T follicular helper cell (primary cell): ENCODE measurements at regions not wholly inside any gene's neighbourhood (a gene's known extent, or its start where the extent isn't known, plus 50 kb on each side); places are given as distances from the start of the nearest gene placed in this dataset.

Experiments
- DNase-seq: peaks from one replicate; pipeline ENCODE4 v3.0.0-alpha.2; 2020; ENCODE audit warnings: low read depth

DNA sequence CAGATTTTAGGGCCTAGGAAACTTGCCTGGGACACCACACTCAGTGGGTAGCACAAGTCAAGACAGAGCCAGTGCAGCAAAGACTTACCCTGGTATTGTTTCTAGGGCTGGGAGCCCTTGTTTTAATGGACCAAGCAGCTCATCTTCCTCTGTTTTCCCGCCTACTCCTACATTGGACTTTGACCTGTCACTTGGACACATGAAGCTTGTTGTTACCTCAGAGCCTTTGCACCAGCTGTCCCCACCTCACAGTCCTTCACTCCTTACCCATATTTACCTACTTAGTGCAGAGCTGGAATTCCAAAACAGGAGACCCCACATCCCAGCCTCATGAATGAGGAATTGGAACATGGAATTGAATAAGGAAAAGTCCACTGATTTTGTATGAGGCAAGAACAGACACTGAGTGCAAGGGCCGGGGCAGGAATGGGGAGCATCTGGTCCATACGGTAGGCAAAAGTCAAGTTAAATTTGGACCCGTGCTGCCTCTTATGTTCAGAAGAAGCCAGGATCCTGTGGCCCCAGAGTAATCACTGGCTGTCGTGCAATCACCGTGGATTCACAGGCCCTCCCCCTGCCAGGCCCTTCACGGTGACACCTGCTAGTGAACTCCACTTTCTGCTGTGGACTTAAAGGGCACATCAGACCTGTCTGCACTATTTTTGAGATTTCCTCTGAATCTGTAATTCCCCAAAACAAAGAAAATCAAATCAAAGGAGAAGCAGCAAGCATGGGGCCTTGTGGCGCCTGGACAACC is 236.9 kb upstream of the PMEPA1 start:
- DNase-seq = no peak

DNA sequence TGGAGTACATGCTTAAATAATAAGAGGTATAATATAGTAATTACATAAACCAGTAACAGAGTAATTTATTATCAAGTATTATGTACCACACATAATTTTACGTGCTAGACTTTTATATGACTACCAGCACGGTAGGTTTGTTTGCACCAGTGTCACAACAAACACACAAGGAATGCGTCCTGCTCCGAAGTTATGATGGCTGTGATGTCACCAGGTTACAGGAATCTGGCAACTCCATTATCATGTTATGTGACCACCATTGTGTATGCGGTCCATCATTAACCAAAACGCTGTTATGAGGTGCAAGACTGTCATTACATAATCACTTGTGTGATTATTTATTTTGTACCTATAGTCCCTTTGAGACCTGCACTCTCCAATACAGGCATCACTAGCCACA is 235.2 kb upstream of the PMEPA1 start:
- no peak for DNase-seq

DNA sequence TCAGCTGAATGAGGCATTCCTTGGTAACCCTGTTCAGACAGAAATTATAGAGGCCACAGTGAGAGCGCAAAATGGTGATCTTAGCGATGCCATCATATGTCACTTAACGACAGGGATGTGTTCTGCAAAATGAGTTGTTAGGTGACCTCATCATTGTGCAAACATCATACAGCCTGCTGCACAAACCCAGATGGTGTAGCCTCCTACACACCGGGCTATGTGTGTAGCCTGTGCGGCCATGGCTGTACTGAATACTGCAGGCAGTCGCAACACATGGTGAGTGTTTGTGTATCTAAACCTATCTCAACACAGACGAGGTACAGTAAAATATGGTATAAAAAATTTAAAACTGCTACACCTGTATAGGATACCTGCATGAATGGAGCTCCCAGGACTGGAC is 234.1 kb upstream of the PMEPA1 start:
- no peak for DNase-seq

DNA sequence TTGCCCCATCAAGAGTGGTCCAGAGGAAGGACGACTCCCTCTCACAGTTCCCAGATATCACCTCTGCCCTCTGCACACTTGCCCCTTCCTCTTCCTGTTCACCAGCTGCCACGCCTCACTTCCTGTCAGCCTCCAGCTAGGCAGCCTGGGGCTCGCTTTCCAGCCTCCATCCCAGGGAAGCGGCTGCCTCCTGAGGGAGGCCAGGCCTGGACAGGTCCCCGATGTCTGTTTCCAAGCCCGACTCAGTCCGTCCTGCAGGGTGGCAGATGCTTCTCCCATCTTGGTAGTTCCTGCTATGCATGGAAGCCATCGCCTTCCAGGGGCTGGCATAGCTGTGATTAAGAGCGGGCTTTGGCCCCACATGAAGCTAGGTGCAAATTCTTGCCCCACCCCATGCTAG is 233.5 kb upstream of the PMEPA1 start:
- DNase-seq = no peak

DNA sequence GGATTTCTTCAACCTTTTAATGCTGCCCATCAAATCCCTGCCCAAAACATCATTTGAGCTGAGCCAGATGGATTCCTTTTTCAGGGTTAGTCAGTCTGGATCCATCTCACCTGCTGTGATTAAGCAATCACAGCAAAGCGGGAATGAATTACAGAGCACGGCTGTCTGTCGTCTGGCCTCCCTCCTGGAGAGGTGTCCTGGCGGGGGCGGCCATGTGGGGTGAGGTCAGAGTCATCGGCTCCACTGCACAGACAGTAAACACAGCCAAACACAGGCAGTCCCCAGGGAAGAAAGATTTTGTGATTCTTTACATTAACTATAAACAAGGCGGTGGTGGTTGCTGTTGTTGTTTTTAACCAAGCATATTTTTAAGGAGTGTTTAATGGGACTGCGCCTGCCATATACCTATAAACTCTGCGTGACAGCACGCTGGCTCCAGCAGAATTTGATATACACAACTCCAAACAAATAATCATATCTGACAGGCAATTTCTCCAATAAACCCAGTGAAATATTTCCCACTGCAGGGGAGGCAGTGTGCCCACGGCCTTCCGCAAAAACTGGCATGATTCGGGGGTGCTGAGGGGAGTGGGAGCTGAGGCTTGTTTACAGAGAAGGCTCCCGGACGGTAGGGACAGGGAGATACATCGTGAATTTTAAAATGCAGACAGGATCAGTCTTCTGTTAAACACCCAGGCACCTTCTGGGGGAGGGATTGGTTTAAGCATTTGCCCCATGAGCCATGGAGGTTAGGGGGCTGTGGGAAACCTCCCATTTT is 232.0 kb upstream of the PMEPA1 start:
- no peak for DNase-seq

GRCh38 chr20:57940868-57941522 is 231.2 kb upstream of the PMEPA1 start:
- DNase-seq = no peak

- DNase-seq = no peak
Observed at GRCh38 chr20:57940376-57940775, 230.6 kb upstream of the PMEPA1 start.

DNA sequence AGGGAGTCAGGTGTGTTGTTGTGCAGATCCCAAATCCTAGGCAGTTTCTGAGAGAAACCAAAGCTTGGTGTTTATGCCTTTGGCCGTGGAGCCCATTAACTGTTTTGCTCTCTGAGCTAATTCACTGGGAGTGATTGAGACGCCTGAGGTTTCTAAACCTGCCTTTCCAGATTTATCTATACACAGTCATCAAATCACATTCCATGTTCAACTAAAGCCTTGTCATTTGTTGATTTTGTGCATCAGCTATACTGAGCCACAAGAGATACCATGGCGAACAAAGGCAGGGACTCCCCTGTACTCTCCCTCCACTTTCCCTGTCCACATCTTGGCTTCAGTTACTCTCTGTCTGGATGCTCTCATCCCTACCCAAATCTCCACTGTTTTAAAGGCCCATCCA is 229.7 kb upstream of the PMEPA1 start:
- no peak for DNase-seq

DNA sequence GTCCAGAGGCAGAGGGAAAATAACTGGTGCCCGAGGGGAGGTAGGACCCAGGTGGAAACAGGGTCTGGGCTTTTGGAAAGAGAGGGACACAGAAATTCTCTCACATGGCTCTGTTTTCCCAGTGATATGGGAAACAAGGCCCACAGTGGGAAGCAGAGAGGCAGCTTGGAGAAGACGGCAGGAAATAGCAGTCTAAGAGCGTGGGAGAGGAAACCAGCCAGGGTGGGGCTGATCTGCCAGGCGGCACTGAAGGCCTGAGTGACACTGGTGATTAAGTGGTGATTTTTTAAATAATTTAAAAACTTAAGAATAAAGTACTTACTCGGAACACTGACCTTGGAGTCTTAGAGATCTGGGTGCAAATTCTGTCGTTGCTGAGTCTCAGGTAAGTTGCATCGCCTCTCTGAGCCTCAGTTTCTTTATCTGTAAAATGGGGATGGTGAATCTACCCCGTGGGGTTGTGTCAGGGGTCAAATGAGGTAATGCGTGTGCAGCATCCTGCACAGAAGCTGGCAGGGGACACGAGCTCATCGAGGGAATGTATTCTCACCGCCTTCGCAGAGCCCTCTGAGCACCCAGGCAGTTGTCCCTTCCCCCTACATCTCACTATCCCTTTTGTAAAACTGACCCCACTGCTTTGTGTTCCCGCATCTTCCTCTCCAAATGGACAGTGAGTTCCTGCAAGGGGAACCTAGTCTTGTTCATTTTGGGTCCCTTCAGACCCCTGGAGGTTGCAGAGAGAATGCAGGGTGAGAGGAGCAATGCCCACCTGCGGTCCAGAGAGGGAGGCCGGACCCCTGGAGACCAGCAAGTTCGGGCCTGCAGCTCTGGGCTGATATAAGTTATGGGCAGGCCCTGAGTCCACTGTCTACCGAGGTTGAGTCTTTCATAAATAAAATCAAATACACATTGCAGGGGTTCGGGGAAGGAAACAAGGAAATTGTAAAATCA is 228.6 kb upstream of the PMEPA1 start:
- DNase-seq = no peak

GRCh38 chr20:57936636-57937385 is 227.0 kb upstream of the PMEPA1 start:
- DNase-seq = no peak

DNA sequence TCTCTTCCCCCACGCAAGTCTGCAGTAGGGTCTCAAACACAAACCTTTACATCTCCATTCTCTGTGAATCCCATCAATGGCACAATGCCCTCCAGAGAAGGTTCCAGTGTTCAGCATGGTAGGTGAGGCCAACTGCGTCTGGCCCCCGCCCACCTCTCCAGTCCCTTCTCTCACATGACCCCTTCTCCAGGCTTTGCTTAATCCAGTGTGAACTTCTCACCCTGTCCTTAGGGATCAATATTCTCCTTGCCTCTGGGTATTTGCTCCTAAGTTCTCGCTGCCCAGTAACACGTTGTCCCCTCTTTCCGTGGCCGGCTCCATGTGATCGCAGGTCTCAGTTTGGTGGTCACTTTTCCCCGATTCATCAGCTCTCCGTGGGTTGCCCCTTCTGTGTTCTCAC is 225.1 kb upstream of the PMEPA1 start:
- DNase-seq = no peak

DNA sequence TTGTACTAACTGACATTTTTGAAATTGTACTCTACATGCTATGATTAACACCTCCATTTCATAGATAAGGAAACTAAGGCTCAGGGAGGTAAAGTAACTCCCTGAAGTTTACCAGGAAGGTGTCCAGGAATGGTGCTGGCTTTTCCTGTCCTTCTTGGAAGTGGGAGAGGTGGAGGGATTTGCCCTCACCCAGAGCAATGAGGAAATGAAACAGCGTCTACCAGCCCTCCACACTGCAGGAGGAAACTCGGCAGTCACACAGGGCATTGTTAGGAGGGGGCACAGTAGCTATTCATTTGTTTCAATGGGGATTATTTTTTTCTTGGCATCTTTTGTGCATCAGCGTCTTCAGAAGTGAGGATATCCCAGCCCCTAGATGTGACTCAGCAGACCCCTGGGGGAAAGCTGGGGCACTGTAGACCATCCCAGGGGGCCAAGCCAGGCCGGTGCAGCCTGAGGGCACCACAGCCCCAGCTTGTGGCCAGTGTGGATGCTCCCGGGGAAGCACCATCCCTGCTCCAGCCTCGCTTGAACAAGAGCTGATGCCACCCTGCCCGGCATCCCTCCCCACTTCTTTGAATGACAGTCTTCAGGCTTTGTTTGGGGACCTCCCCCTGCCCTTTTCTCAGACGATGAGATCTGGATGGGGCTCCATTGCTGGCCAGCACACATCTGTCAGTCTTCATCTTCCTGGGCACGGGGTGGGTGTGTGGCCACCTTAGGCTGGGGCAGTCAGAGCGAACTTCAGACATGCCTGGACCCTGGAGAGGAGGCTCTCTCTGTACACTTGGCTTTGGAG is 224.4 kb upstream of the PMEPA1 start:
- no peak for DNase-seq

DNA sequence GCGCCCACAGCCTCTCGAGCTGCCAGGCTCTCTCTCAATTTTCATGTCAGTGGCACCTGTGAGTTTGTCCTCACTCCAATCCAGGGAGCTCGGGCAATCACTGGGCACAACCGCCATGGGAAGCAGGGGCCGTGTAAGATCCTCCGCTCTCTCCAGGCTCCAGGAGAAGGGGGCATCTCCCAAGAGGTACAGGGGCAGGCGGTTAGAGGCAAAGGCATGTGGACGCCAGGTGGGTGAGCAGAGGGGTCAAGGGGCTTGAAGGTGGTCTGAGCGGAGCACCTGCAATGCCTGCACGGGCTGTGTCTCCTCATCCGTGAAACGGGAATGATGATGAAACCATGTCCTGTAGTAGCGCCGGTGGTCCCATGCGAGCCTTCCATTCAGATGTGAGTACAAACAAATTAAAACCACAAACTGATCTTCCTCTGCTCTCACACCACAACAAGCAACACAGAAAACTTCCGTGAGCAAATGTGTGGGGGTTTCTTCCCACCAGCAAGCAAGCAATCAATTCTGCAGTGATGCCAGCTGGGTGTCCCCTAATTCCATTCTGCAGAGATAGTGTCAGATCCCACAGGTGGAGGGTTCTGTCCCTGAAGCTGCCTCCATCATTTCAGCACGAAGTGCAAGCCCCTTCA is 222.5 kb upstream of the PMEPA1 start:
- no peak for DNase-seq

DNA sequence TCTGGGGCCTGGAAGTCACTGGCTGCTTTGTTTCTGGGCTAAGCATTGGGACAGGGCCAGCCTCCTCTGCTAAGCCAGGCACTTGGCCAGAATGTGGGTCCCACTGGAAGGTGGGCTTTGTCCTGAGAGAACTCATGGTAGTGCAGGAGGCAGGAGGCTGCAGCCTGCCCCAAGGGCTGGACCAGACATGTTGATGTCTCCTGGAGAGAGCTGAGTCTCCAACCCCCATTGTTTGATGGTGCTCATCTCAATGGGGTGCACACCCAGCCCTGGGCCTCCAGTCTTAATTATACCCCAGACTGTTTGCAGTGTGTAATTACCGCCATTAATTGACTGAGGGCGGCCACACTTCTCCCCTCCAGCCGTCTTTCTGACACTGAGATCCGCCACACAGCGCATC is 220.5 kb upstream of the PMEPA1 start:
- DNase-seq = no peak

GRCh38 chr20:57928181-57928967 is 218.6 kb upstream of the PMEPA1 start:
- DNase-seq = no peak

DNA sequence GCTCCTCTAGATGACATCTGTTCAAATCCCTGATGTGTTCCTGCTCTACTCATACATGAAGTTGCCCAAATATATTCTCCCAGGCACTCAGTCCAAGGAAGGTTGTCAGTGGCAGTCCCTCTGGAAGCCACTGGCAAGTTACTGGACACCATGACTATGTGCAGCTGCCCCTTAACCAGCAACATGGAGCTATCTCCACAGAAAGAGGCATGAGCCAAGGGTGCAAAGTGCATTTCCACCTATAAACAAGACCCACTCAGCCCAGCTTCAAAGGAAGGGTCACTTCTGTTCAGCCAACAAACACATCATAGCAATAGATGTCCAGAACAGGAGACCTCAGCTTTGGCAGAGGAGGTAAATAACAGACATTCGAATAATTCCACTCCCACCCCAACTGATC is 217.6 kb upstream of the PMEPA1 start:
- DNase-seq = no peak

DNA sequence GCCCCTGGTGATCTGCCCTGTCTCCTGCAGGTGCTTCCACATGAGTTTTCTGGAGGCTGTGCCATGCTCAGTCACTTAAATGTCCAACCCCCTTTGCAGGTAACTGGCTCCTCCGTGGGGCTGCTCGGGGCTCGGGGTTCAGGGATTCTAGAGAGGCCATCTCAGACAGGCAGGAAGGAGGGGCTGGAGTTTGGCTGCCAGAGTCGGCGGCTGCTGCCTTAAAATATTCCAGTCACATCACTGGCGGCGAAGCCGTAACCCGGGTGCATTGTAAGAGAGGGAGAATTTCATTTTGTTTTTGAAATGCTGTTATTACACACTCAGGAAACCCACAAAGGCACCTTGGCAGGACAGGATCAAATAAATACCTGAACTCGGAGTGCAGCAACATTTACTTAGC is 212.9 kb upstream of the PMEPA1 start:
- no peak for DNase-seq

- DNase-seq = no peak
Observed at GRCh38 chr20:57922083-57922482, 212.3 kb upstream of the PMEPA1 start.

DNA sequence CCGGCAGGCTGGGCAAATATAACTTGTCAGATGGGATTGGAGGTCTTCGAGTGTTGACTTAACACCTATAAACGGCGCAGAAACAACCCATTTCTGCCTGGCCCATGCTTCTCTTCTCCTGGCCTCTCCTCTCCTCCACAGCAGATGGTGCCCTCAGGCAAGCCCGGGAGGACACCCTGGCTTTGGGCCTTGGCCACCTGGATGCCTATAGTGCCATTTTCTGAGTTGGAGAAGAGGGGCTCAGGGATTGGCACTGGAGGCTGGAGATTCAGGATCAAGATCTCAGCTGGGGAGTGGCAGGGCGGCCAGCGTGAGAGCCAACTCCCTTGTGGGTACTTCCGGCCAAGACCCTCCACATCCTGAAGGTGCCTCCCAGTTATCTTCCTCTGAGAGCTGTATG is 211.9 kb upstream of the PMEPA1 start:
- no peak for DNase-seq
